Astrocyte of the spinal cord (primary cell): ENCODE measurements at regions not wholly inside any gene's neighbourhood (a gene's known extent, or its start where the extent isn't known, plus 50 kb on each side); places are given as distances from the start of the nearest gene placed in this dataset.

Experiments
- DNase-seq: peaks from one replicate; pipeline ENCODE4 v3.0.0; 2011; ENCODE audit warnings: low read depth, low spot score
- H3K4me3 ChIP-seq: 2 replicates; pipeline ENCODE4 v1.5.1; 2011; ENCODE audit warnings: low read depth, mild to moderate bottlenecking, low read length, moderate library complexity
- in situ Hi-C: cut with HindIII; loops from 2 replicates; pipeline ENCODE4 v1.10.0; 2017; ENCODE audit warnings: low sequenced_read_pairs
- TF ChIP-seq, protein P1 (sequence below): IDR thresholded peaks from 2 replicates; pipeline ENCODE4 v1.5.1; 2012; ENCODE audit warnings: low read depth, mild to moderate bottlenecking, low read length, inconsistent platforms

DNA sequence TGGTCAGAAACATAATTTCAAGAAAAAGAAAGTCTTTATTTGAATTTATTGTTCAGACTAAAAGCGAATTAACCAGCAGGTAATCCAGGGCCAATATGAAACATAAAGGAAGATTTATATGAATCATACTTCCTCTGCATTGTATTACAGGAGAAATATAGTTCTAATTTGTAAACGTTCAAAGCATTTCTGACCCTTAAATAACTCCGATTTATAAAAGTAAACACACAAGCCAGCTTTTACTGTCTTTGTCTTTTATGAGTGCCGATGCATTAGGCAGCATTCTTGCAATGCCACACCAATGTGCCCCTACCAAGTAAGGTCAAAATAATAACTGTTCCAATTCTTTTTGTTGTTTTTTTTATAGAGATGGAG is 118.8 kb upstream of the RBBP8 start:
- TF ChIP-seq, protein P1, sequence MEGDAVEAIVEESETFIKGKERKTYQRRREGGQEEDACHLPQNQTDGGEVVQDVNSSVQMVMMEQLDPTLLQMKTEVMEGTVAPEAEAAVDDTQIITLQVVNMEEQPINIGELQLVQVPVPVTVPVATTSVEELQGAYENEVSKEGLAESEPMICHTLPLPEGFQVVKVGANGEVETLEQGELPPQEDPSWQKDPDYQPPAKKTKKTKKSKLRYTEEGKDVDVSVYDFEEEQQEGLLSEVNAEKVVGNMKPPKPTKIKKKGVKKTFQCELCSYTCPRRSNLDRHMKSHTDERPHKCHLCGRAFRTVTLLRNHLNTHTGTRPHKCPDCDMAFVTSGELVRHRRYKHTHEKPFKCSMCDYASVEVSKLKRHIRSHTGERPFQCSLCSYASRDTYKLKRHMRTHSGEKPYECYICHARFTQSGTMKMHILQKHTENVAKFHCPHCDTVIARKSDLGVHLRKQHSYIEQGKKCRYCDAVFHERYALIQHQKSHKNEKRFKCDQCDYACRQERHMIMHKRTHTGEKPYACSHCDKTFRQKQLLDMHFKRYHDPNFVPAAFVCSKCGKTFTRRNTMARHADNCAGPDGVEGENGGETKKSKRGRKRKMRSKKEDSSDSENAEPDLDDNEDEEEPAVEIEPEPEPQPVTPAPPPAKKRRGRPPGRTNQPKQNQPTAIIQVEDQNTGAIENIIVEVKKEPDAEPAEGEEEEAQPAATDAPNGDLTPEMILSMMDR, result no peak
- H3K4me3 ChIP-seq, result no peak overlapping the region
- in situ Hi-C loops, result no loop called here
- DNase-seq, result no peak

DNA sequence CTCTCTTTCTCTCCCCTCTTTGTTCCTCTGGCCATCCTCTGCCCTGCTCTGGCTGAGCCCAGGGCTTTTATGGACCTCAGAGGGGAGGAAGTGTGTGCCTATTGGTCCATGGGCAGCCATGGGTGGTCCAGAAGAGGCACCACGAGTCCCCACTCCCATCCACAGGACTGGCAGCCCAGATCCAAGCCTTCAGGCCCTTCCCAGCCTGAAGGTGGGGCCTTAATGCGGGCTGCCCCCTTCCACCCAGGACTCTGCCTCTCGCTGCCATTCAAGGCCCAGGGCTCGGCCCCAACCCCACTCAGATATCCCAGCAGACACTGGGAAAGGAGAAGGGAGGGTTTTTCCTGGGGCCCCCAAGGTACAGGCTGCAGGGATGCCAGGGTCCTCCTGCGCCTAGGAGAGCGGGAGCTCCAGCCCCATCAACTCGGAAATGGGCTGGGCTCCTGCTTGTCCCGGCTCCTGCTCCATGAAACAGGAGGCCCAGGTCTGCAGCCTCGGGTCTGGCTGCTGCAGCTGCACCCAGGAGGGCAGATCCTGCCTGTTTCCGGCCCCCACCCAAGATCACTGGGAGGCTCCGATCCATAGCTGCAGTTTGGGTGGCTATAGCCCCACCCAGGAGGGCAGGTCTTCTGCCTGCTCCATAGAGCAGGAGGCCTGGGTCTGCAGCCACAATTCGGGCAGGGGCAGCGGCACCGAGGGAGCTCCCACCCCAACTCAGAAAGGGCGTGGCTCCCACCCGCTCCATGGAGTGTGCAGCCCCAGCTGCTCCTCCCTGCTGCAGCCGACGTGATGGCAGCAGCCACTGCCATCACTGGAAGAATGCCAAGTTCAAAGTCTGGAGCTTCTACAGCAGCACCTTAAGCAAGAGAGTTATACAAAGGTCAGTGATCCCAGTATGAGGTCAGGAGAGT is 116.6 kb upstream of the RBBP8 start:
- no peak overlapping the region for H3K4me3 ChIP-seq
- no peak for DNase-seq
- in situ Hi-C loops, result no loop called here
- TF ChIP-seq, protein P1, result no peak

DNA sequence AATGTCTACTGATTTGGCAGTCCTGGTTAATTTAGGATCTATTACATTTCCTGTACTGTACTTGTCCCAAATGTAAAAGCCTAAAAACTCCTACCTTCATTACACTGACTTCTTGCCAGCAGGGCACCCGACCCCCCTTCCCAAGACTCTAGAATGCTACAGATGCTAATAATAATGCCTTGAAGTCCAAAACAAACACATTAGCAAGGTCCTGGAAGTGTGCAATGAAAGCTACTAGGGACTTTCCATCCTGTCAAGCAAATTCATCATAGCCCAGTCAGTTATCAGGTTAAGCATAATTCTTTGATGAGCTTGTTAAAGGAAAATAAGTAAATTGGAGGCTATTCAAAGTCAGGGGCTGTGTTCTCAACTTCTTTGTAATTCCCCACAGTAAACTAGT is 115.3 kb upstream of the RBBP8 start:
- peak; percentile 39 for DNase-seq

DNA sequence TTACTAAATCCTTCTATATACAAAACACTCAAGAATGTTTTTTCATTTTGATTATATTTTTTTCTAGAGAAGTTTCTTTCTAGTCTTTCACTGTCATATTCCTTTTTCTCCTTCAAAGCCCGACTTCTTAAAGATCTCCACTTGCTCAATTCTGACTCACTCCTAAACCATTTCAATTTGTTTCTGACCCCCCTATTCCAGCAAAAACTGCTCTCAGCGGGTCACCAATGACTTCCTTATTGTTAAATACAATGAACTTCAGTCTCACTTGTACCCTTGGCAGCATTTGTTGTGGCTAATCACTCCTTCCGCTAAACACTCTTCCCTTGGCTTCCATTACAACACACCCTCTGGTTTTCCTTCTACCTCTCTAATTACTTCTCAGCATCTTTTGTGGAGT is 111.1 kb upstream of the RBBP8 start:
- DNase-seq, result peak; percentile 90
- TF ChIP-seq, protein P1, result no peak
- in situ Hi-C loops, result no loop called here
- no peak overlapping the region for H3K4me3 ChIP-seq

More for the DNA sequence above, 115.3 kb upstream of the RBBP8 start:
- TF ChIP-seq, protein P1, result no peak
- in situ Hi-C loops, result no loop called here
- H3K4me3 ChIP-seq, result no peak overlapping the region

DNA sequence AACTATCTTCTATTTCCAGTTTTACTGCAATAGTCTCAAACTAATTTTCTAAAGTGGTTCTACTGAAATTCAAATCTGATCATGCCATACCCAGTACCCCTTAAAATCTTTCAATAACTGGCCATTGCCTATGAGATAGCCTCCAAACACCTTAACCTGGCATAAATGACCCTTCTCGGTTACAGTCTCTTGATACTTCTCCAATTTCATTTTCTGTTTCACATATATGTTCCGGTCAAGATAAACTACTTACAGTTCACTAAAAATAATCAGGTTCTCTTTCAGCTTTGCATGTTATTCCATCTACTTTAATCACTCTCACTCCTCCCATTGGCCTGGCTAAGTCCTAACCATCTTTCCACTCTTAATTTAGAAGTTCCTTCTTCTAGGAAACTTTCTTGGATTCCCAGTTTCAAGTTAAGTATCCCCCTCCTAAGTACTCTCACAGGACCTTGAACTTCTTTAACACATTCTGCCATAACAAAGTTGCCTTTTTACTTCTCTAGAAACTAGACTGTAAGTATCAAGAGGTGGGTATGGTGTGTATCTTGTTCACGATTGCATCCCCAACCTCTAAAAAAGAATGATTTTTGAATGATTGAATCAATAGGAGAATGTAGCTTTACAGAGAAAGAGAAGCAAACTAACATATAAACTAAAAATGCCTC is 110.2 kb upstream of the RBBP8 start:
- TF ChIP-seq, protein P1, result no peak
- H3K4me3 ChIP-seq, result no peak overlapping the region
- no peak for DNase-seq
- in situ Hi-C loops, result no loop called here

DNA sequence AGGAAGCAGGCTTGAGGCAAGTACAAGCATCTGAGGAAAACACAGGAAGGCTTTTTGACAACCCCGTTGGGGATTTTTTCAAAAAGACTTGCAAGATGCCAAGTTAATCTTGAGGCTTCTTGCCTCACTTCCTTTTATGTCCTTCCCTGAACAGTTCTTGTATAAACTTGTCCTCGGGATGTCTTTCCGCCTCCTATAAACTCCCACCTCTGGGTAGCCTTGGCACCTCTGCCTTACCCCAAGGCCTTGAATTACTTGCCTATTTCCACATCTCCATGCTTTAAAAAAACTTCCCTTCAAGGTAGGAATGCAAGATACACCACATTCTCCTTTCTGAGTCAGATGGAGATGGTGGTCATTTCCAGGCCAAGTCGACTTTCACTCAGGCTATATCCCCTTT is 106.4 kb upstream of the RBBP8 start:
- in situ Hi-C loops, result no loop called here
- TF ChIP-seq, protein P1, result no peak
- peak; percentile 61 for DNase-seq
- H3K4me3 ChIP-seq, result no peak overlapping the region
